T-helper 2 cell treated with Interferon-gamma antibody and Interleukin-4, amounts not matched to agents 100 ng/mL and 5 ng/mL, for 36 hours (primary cell): ENCODE measurements at regions not wholly inside any gene's neighbourhood (a gene's known extent, or its start where the extent isn't known, plus 50 kb on each side); places are given as distances from the start of the nearest gene placed in this dataset.

ENCODE experiments used
- intact Hi-C: fragments of 100-400 bp; cut with micrococcal nuclease; formaldehyde crosslinking; loops from one replicate; pipeline ENCODE4 v1.15.1; 2023

- intact Hi-C loops: no loop called here
Measured at GRCh38 chrX:10811111-10811510, 190.7 kb upstream of the MID1 start.

DNA sequence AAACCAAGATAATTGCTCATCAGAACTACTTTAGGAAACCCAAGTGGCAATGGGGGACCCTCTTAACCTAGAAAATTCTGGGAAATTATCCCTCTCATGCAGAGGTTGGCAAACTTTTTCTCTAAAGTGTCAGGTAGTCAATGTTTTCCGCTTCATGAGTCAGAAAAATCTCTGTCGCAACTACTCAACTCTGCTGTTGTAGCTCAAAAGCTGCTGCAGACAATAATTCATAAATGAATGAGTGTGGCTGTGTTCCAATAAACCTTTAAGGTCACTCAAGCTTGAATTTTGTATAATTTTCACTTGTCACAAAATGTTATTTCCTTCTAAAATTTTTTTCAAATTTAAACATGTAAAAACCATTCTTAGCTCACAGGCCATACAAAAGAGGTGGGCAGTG lies 193.4 kb upstream of the MID1 start:
- intact Hi-C loops: no loop called here

- intact Hi-C loops: no loop called here
Measured at GRCh38 chrX:10818651-10819050, 198.3 kb upstream of the MID1 start.

DNA sequence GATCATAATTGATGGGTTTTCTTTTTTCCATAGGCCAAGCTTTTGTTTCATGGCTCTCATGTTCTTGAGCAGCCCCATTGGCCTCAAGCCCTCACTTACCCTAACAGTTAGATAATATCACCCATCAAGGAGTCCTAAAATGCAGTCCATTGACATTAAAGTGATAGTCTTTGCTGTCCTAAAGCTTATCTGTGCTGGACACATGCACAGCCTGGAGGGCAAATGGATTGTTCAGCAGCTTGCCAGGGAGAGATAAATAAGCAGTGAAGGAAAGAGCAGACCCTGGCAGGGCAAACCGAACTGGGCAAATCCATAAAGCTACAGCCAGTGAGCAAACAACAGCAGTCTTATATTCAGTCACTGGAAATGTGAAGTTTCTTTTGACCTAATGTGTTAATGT lies 199.6 kb upstream of the MID1 start:
- intact Hi-C loops: no loop called here

- intact Hi-C loops: no loop called here
Measured at GRCh38 chrX:10821293-10821692, 200.9 kb upstream of the MID1 start.

DNA sequence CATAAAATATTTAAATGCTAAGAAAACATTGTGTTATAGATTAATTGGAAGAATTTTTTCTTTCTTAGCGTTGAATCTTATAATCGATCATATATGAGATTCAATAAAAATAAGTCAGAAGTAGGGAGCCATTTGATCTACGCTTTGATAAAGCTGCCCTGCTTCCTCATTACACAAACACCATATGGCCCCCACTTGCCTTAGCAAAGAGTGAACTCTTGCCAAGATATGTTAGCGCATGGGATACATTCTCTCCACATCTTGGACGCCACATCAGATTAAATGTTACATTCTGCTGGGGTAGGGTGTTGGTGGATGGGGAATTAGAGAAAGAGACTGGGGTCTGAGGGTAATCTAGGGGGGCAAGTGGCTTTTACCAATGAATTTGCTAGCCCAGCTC lies 207.7 kb upstream of the MID1 start:
- intact Hi-C loops: no loop called here

DNA sequence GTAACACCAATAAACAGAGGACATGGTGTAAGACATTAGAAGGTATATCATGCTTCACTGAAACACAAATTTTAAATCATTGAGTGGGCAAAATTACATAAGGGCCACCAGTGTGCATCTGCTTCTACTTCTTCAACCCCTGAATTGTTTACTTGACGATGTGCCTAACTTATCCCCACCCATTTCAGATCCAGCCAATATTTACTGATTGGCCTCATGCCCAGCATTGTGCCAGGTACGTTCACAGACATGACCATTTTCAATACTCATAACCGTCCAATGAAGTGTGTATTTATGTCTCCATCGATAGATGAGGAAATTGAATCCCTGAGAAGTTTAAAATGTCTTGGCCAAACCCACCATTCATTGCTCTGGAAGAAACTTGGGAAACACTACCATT lies 208.3 kb upstream of the MID1 start:
- intact Hi-C loops: no loop called here

- intact Hi-C loops: no loop called here
Measured at GRCh38 chrX:10831716-10832502, 211.5 kb upstream of the MID1 start.

DNA sequence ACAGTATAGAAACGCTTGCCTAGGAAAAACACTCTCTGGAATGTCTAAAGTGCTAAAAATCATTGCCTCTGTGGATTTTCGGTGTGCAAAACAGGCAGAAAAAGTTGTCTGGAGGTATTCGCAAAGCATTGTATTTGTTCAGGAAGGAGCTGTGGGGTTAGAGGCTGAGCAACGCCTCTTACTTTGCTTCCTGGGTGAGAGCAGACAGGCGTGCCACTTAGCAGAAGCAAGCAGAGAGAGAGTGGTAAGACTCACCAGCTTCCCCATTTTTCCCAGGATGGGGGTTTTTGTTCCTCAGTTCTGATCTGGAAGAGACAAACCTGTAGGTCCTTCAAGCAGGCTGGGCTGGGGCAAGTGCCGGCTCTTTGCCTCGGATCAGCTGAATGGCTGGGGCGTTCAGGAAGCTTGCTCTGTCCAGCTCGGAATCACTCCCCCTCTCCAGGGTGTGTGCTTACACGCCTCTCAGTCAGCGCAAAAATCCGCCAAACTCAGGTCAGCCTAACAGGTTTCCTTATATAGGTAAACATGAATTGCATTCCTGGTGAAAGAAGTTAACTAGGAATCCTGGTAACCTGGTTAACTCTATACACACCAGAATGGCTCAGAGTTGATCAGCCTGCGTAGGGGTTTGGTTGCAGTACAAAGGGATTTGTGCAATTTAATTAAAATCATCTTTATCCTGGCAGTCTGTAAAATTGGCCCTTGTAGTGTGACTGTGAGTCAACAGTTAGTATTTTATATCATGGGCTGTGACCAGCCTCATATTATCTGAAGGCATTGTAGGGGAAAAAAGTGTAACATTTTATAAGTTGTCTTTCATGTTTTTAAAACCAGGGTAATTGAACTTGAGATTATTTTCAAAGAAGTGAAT lies 213.1 kb upstream of the MID1 start:
- intact Hi-C loops: no loop called here

DNA sequence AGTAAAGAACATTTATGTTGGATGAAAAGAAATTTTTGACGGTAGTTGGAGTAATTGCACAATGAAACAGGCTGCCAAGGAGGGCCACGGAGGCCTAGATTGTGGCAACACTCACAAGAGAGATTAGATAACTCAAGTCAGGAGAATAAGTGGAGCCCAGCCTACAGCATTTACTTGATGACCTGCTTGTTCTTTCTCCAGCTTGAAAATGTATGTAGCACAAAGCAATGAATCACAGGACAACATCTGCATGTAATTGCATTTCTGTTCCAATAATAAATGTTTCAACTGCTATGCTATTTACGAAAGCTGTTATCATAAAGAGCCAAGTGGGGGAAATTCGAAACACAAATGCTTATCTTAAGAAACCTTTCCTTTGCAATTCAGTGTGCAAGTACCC lies 221.2 kb upstream of the MID1 start:
- intact Hi-C loops: no loop called here

- intact Hi-C loops: no loop called here
Measured at GRCh38 chrX:10842646-10843045, 222.3 kb upstream of the MID1 start.

- intact Hi-C loops: no loop called here
Measured at GRCh38 chrX:10847333-10847732, 226.9 kb upstream of the MID1 start.

DNA sequence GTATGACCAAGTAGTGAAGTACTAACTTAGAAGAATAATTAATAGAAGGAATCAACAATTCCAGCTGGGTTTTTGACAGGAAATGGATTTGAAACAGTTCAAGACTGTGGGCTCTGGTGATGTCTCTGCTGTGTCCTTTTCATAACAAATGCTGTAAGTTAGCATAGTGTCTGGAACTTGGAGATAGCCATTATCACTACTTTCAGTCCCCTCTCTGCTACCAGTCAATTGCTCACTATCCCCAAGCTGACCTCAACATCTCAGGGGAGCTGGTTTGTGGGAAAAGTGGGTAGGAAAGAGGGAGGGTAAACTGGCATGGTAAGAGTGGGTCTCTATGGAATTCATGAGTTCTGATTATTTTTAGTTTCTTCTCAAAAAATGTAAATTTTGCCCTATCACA lies 231.4 kb upstream of the MID1 start:
- intact Hi-C loops: no loop called here

DNA sequence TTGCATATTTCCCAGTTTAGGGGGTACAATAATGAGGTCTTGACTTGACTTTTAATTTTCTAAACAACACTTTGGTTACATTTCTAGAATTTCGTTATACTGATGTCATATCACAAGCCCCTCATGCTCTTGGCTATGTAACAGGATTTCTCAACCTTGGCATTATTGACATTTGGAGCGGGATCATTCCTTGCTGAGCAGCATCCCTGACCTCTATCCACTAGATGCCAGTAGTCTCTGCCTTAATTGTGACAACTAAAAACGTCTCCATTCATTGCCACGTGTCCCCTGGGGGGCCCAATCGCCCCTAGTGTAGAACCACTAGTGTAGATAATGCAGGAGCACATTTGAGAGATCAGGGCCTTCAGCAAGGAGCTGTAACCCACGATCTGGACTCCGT lies 234.2 kb upstream of the MID1 start:
- intact Hi-C loops: no loop called here

DNA sequence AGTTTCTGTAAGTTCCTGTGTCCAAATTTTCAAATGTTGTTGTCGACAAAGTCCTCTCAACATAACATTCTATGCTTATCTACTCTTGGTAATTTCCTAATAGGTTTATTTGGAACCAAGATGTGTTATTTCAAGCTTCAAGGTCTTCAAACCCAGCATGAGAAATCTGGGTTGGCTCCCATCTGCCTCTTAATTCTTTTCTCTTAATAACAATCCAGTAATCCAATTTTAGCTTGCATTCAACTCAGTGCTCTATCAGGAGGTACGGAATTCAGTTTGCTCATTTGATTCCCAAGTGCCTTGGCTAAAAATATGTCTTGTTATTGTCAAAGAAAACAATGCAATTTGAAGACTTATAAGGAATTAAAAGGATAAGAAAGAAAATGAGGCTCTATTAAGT lies 235.5 kb upstream of the MID1 start:
- intact Hi-C loops: no loop called here

GRCh38 chrX:10856797-10857196 lies 236.4 kb upstream of the MID1 start:
- intact Hi-C loops: no loop called here

- intact Hi-C loops: no loop called here
Measured at GRCh38 chrX:10859353-10859752, 239.0 kb upstream of the MID1 start.

DNA sequence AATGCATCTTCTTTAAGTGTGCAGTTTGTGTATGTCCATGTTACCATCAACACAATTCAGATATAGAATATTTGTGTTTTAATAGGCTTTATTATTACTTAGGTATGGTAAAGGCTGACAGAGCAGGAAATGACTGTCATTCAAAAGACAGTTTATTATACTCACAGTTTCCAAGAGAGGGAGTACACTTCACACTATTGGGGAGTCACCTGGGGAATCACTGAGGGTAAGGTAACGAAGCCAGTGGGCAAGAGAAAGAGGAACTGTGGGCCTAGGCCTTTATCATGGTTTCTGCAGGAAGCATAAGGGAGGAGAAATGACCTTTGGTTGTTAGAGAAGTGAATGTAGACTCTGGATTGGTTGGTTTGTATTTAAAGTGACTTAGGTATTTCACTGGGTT lies 235.1 kb upstream of the HCCS start:
- intact Hi-C loops: no loop called here

- intact Hi-C loops: no loop called here
Measured at GRCh38 chrX:10882484-10882883, 228.6 kb upstream of the HCCS start.

DNA sequence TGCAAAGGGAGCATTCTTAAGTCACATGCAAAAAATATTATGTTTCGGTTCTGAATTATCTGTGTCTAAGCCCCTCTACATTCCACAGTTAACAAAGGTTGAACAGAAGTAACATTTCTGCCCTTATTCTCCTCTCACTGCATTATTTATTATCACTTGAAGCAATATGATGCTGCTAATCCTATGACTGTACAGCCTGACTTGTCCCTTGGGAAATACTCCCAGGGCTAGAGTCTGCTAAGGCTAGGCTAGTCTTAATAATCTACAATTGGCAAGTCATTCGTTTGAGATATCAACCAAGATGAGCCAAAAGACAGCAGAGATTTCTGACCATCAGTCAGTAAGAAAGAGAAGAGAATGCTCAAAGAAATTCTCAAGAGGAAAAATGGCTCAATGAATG lies 226.9 kb upstream of the HCCS start:
- intact Hi-C loops: no loop called here

DNA sequence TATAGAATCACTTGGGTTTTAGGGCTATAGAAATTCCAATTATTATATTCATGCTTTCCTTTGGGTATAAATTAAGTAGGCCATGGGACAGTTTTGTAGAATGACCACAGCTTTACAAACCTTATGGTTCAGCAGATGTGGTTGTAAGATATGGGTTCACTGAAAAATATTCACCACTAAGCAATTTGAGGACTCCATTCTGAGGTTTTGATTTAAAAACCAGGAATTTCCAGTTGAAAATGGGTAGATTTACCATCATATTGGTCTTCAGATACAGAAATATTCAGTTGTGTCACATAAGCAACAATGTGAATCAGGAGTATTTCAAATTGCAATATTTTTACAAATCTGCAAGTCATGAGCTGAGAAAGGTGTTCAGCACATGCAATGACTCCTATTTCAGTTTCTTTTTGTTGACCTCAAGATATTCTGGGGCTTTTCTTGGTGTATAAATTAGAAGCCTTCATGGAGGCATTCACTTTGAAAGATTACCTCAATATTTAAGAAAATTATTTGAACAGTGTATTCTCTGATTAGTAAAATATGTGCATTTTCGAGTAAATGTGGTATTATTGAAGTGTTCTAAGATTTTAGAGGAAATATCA lies 218.4 kb upstream of the HCCS start:
- intact Hi-C loops: no loop called here

- intact Hi-C loops: no loop called here
Measured at GRCh38 chrX:10893366-10893765, 217.8 kb upstream of the HCCS start.
